ENCODE measurements at regions not wholly inside any gene's neighbourhood (a gene's known extent, or its start where the extent isn't known, plus 50 kb on each side); places are given as distances from the start of the nearest gene placed in this dataset.
A peak's percentile ranks its signal among the peaks of the same experiment; 100 is the strongest.
"Not testable (repeated sequence)": the region's sequence is repeated elsewhere in the genome, so short reads cannot be mapped to it uniquely, and the experiment has no call there.

GRCh38 chrX:127570276-127570675 is 481.9 kb downstream of the ACTRT1 start:
- no peaks in the 10 kb centered on the region for H3K4me1 Mint-ChIP-seq
- no peak overlapping the region for H3K4me3 Mint-ChIP-seq
- no peaks in the 10 kb centered on the region for H3K36me3 Mint-ChIP-seq
- no peak overlapping the region for H3K27ac Mint-ChIP-seq
- H3K9me3 Mint-ChIP-seq, result peaks cover 2 to 11% (median 3%) of the 10 kb centered on the region in 3 donors
- H3K27me3 Mint-ChIP-seq, result no peaks in the 10 kb centered on the region

- Mint-ChIP-seq H3K9me3 (peaks cover 0 to 3% (median 2%) of the 10 kb centered on the region in 3 donors), H3K4me1 (no peaks in the 10 kb centered on the region), H3K27ac (no peak overlapping the region), H3K27me3 (no peaks in the 10 kb centered on the region), H3K4me3 (no peak overlapping the region), H3K36me3 (no peaks in the 10 kb centered on the region)
Observed at GRCh38 chrX:127568691-127569090, 483.5 kb downstream of the ACTRT1 start.

- H3K27me3 Mint-ChIP-seq, result no peaks in the 10 kb centered on the region
- H3K27ac Mint-ChIP-seq, result no peak overlapping the region
- H3K9me3 Mint-ChIP-seq, result peaks cover 5 to 19% (median 6%) of the 10 kb centered on the region in 3 donors
- no peaks in the 10 kb centered on the region for H3K4me1 Mint-ChIP-seq
- no peaks in the 10 kb centered on the region for H3K36me3 Mint-ChIP-seq
- no peak overlapping the region for H3K4me3 Mint-ChIP-seq
Observed at GRCh38 chrX:127558811-127559210, 493.4 kb downstream of the ACTRT1 start.

GRCh38 chrX:127552571-127552970 is 499.6 kb downstream of the ACTRT1 start:
- Mint-ChIP-seq H3K4me3 (no peak overlapping the region), H3K9me3 (peaks cover 2 to 16% (median 9%) of the 10 kb centered on the region in 3 donors), H3K27me3 (no peaks in the 10 kb centered on the region), H3K4me1 (no peaks in the 10 kb centered on the region), H3K36me3 (no peaks in the 10 kb centered on the region), H3K27ac (peak overlapping the region in 1 of 3 donors; percentile 73)

- H3K4me3 Mint-ChIP-seq, result no peak overlapping the region
- H3K9me3 Mint-ChIP-seq, result peaks cover 0 to 8% (median 3%) of the 10 kb centered on the region in 3 donors
- H3K36me3 Mint-ChIP-seq, result no peaks in the 10 kb centered on the region
- H3K27ac Mint-ChIP-seq, result no peak overlapping the region
- no peaks in the 10 kb centered on the region for H3K4me1 Mint-ChIP-seq
- no peaks in the 10 kb centered on the region for H3K27me3 Mint-ChIP-seq
Observed at GRCh38 chrX:127519323-127519722, 532.9 kb downstream of the ACTRT1 start.

GRCh38 chrX:127490000-127490399 is 562.2 kb downstream of the ACTRT1 start:
- peaks cover 1% of the 10 kb centered on the region for H3K27me3 Mint-ChIP-seq
- no peaks in the 10 kb centered on the region for H3K4me1 Mint-ChIP-seq
- peaks cover 2 to 9% (median 4%) of the 10 kb centered on the region in 3 donors for H3K9me3 Mint-ChIP-seq
- H3K36me3 Mint-ChIP-seq, result peaks cover 2% of the 10 kb centered on the region
- H3K4me3 Mint-ChIP-seq, result no peak overlapping the region
- no peak overlapping the region for H3K27ac Mint-ChIP-seq

GRCh38 chrX:127466211-127466610 is 586.0 kb downstream of the ACTRT1 start:
- H3K36me3 Mint-ChIP-seq, result no peaks in the 10 kb centered on the region
- H3K27ac Mint-ChIP-seq, result no peak overlapping the region
- peaks cover 2 to 13% (median 3%) of the 10 kb centered on the region in 3 donors for H3K9me3 Mint-ChIP-seq
- no peaks in the 10 kb centered on the region for H3K4me1 Mint-ChIP-seq
- no peaks in the 10 kb centered on the region for H3K27me3 Mint-ChIP-seq
- no peak overlapping the region for H3K4me3 Mint-ChIP-seq

- peaks cover 3 to 15% (median 4%) of the 10 kb centered on the region in 3 donors for H3K9me3 Mint-ChIP-seq
- H3K4me3 Mint-ChIP-seq, result no peak overlapping the region
- no peaks in the 10 kb centered on the region for H3K27me3 Mint-ChIP-seq
- H3K4me1 Mint-ChIP-seq, result no peaks in the 10 kb centered on the region
- H3K36me3 Mint-ChIP-seq, result no peaks in the 10 kb centered on the region
- H3K27ac Mint-ChIP-seq, result no peak overlapping the region
Observed at GRCh38 chrX:127459790-127460189, 592.4 kb downstream of the ACTRT1 start.

- no peak overlapping the region for H3K4me3 Mint-ChIP-seq
- H3K9me3 Mint-ChIP-seq, result peaks cover 0 to 7% (median 4%) of the 10 kb centered on the region in 3 donors
- no peaks in the 10 kb centered on the region for H3K36me3 Mint-ChIP-seq
- H3K27ac Mint-ChIP-seq, result no peak overlapping the region
- H3K4me1 Mint-ChIP-seq, result no peaks in the 10 kb centered on the region
- H3K27me3 Mint-ChIP-seq, result no peaks in the 10 kb centered on the region
Observed at GRCh38 chrX:127457161-127457560, 595.0 kb downstream of the ACTRT1 start.

- Mint-ChIP-seq H3K4me3 (no peak overlapping the region), H3K27me3 (no peaks in the 10 kb centered on the region), H3K36me3 (no peaks in the 10 kb centered on the region), H3K9me3 (peaks cover 0 to 4% (median 0%) of the 10 kb centered on the region in 3 donors), H3K4me1 (no peaks in the 10 kb centered on the region), H3K27ac (no peak overlapping the region)
Observed at GRCh38 chrX:127439676-127440075, 612.5 kb downstream of the ACTRT1 start.

- Mint-ChIP-seq H3K36me3 (no peaks in the 10 kb centered on the region), H3K4me1 (no peaks in the 10 kb centered on the region), H3K27ac (no peak overlapping the region), H3K9me3 (peaks cover 0 to 8% (median 0%) of the 10 kb centered on the region in 3 donors), H3K4me3 (no peak overlapping the region), H3K27me3 (no peaks in the 10 kb centered on the region)
Observed at GRCh38 chrX:127405946-127406345, 586.4 kb downstream of the PRR32 start.

GRCh38 chrX:127404161-127404560 is 584.6 kb downstream of the PRR32 start:
- H3K27ac Mint-ChIP-seq, result no peak overlapping the region
- H3K27me3 Mint-ChIP-seq, result no peaks in the 10 kb centered on the region
- H3K4me3 Mint-ChIP-seq, result no peak overlapping the region
- no peaks in the 10 kb centered on the region for H3K4me1 Mint-ChIP-seq
- H3K9me3 Mint-ChIP-seq, result peaks cover 0 to 8% (median 4%) of the 10 kb centered on the region in 3 donors
- no peaks in the 10 kb centered on the region for H3K36me3 Mint-ChIP-seq

- H3K4me1 Mint-ChIP-seq, result not testable (repeated sequence)
Observed at GRCh38 chrX:127400231-127400630, 580.7 kb downstream of the PRR32 start.

GRCh38 chrX:127390316-127390715 is 570.8 kb downstream of the PRR32 start:
- peaks cover 0 to 4% (median 2%) of the 10 kb centered on the region in 3 donors for H3K9me3 Mint-ChIP-seq
- no peaks in the 10 kb centered on the region for H3K4me1 Mint-ChIP-seq
- no peak overlapping the region for H3K4me3 Mint-ChIP-seq
- no peaks in the 10 kb centered on the region for H3K27me3 Mint-ChIP-seq
- H3K36me3 Mint-ChIP-seq, result no peaks in the 10 kb centered on the region
- no peak overlapping the region for H3K27ac Mint-ChIP-seq

More at GRCh38 chrX:127400231-127400630, 580.7 kb downstream of the PRR32 start:
- not testable (repeated sequence) for H3K9me3 Mint-ChIP-seq, H3K36me3 Mint-ChIP-seq, H3K4me3 Mint-ChIP-seq, H3K27ac Mint-ChIP-seq, H3K27me3 Mint-ChIP-seq

GRCh38 chrX:127389900-127390299 is 570.4 kb downstream of the PRR32 start:
- Mint-ChIP-seq H3K27ac (no peak overlapping the region), H3K4me3 (no peak overlapping the region), H3K9me3 (peaks cover 0 to 4% (median 0%) of the 10 kb centered on the region in 3 donors), H3K4me1 (no peaks in the 10 kb centered on the region), H3K36me3 (no peaks in the 10 kb centered on the region), H3K27me3 (no peaks in the 10 kb centered on the region)
